Fibroblast of skin of right quadriceps (primary cell): ENCODE measurements at regions not wholly inside any gene's neighbourhood (a gene's known extent, or its start where the extent isn't known, plus 50 kb on each side); places are given as distances from the start of the nearest gene placed in this dataset.

Experiments used
- DNase-seq: peaks from one replicate; pipeline ENCODE4 v3.0.0-alpha.2; 2013

GRCh38 chr6:3640868-3641267, 110.6 kb downstream of the PXDC1 start:
- no peak for DNase-seq

- no peak for DNase-seq
Observed at GRCh38 chr6:3638662-3639061, 112.9 kb downstream of the PXDC1 start.

GRCh38 chr6:3636060-3636459, 115.5 kb downstream of the PXDC1 start:
- DNase-seq = no peak

- DNase-seq = no peak
Observed at GRCh38 chr6:3635482-3635881, 116.0 kb downstream of the PXDC1 start.

- no peak for DNase-seq
Observed at GRCh38 chr6:3634280-3634816, 117.2 kb downstream of the PXDC1 start.

GRCh38 chr6:3633711-3634110, 117.8 kb downstream of the PXDC1 start:
- no peak for DNase-seq

GRCh38 chr6:3631877-3632276, 119.6 kb downstream of the PXDC1 start:
- DNase-seq = no peak

- DNase-seq = no peak
Observed at GRCh38 chr6:3631186-3631585, 120.3 kb downstream of the PXDC1 start.

GRCh38 chr6:3630258-3630835, 121.2 kb downstream of the PXDC1 start:
- DNase-seq = no peak

- no peak for DNase-seq
Observed at GRCh38 chr6:3627956-3628835, 123.3 kb downstream of the PXDC1 start.

- no peak for DNase-seq
Observed at GRCh38 chr6:3627501-3627900, 124.0 kb downstream of the PXDC1 start.

- DNase-seq = no peak
Observed at GRCh38 chr6:3625980-3626563, 125.4 kb downstream of the PXDC1 start.

GRCh38 chr6:3625149-3625979, 126.1 kb downstream of the PXDC1 start:
- DNase-seq = no peak

- no peak for DNase-seq
Observed at GRCh38 chr6:3624250-3625136, 127.0 kb downstream of the PXDC1 start.

GRCh38 chr6:3623451-3624249, 127.9 kb downstream of the PXDC1 start:
- no peak for DNase-seq

- no peak for DNase-seq
Observed at GRCh38 chr6:3621411-3621810, 130.1 kb downstream of the PXDC1 start.

- no peak for DNase-seq
Observed at GRCh38 chr6:3620937-3621336, 130.6 kb downstream of the PXDC1 start.

- no peak for DNase-seq
Observed at GRCh38 chr6:3620389-3620788, 131.1 kb downstream of the PXDC1 start.

GRCh38 chr6:3619800-3620199, 131.7 kb downstream of the PXDC1 start:
- no peak for DNase-seq

- DNase-seq = no peak
Observed at GRCh38 chr6:3619201-3619600, 132.3 kb downstream of the PXDC1 start.

GRCh38 chr6:3618642-3619041, 132.9 kb downstream of the PXDC1 start:
- DNase-seq = no peak
